ENCODE measurements at regions not wholly inside any gene's neighbourhood (a gene's known extent, or its start where the extent isn't known, plus 50 kb on each side); places are given as distances from the start of the nearest gene placed in this dataset.

- ChIA-PET RAD21 (ENCODE audit: unreplicated experiment) (no interaction called here), POLR2A (no interaction called here), SMC1A (ENCODE audit: uncharacterized antibody, unreplicated experiment) (interaction anchor here (0.7 to 1.7 kb wide), 3 partner anchors 46 to 267 kb away, joined by 3 to 4 read pairs (median 4); no protein-coding TSS in a partner anchor), CTCF (interaction anchor here (1.2 to 3.5 kb wide), 2 partner anchors 269 to 295 kb away, joined by 4 to 21 read pairs; no protein-coding TSS in a partner anchor)
- no peaks in the 10 kb centered on the region for H3K9me3 ChIP-seq (replicated peaks; ENCODE audit: control insufficient read depth, insufficient read depth, low read length)
- H3K79me2 ChIP-seq (ENCODE audit: control insufficient read depth, insufficient read depth, low read length) = no peaks in the 10 kb centered on the region
- H3K4me3 ChIP-seq = no peak overlapping the region
- in situ Hi-C loops (cut with MboI) = no loop called here
- H3K27ac ChIP-seq (ENCODE audit: control insufficient read depth, insufficient read depth) = no peak overlapping the region
- ATAC-seq = no peak
- H3K27me3 ChIP-seq (replicated peaks in 1 of 2; ENCODE audit: control insufficient read depth in 2 of 2, insufficient read depth in 2 of 2, low read length in 1 of 2) = no peaks in the 10 kb centered on the region
- no peak for DNase-seq (ENCODE audit: low read depth, low spot score)
- no peak overlapping the region for H2AFZ ChIP-seq (ENCODE audit: control insufficient read depth, low read depth, low read length)
- no peaks in the 10 kb centered on the region for H3K36me3 ChIP-seq (ENCODE audit: control insufficient read depth in 2 of 2, insufficient read depth in 2 of 2, low read length in 1 of 2)
- H3K9ac ChIP-seq (ENCODE audit: control insufficient read depth, insufficient read depth, low read length) = no peak overlapping the region
- intact Hi-C loops (cut with micrococcal nuclease; ENCODE audit: unreplicated experiment) = no loop called here
- no peak for TF ChIP-seq EZH2 (IDR thresholded peaks at IDR 0.05; ENCODE audit: borderline replicate concordance, control insufficient read depth, low read depth, low read length)
- no peak for TF ChIP-seq ATF2 (IDR thresholded peaks at IDR 0.05; ENCODE audit: low read length)
- no peak for TF ChIP-seq FOS (IDR thresholded peaks at IDR 0.05; ENCODE audit: borderline replicate concordance, extremely low read depth, insufficient read length)
- no peak for TF ChIP-seq NBN (IDR thresholded peaks at IDR 0.05)
- TF ChIP-seq MTA2 (IDR thresholded peaks at IDR 0.05; ENCODE audit: low read depth) = no peak
- no peak for TF ChIP-seq DPF2 (IDR thresholded peaks at IDR 0.05)
- TF ChIP-seq EGR1 (IDR thresholded peaks at IDR 0.05; ENCODE audit: borderline replicate concordance in 1 of 2, low read depth in 2 of 2, low read length in 2 of 2) = no peak
- no peak for TF ChIP-seq ZNF687 (IDR thresholded peaks at IDR 0.05)
- no peak for TF ChIP-seq ESRRA (IDR thresholded peaks at IDR 0.05; ENCODE audit: low read length)
- TF ChIP-seq KLF5 (IDR thresholded peaks at IDR 0.05; ENCODE audit: partially characterized antibody) = no peak
- TF ChIP-seq ZSCAN29 (IDR thresholded peaks at IDR 0.05) = no peak
- no peak for TF ChIP-seq SREBF1 (IDR thresholded peaks at IDR 0.05; ENCODE audit: low read length)
- TF ChIP-seq PRDM15 (CRISPR knock-in tag; IDR thresholded peaks at IDR 0.05) = no peak
- no peak for TF ChIP-seq BMI1 (IDR thresholded peaks at IDR 0.05; ENCODE audit: borderline replicate concordance)
- no peak for TF ChIP-seq SPI1 (IDR thresholded peaks at IDR 0.05; ENCODE audit: borderline replicate concordance, insufficient read depth, low read depth, low read length)
- TF ChIP-seq SP1 (IDR thresholded peaks at IDR 0.05; ENCODE audit: low read depth, low read length) = no peak
- no peak overlapping the region for H3K4me2 ChIP-seq (ENCODE audit: control insufficient read depth, insufficient read depth)
- H3K4me1 ChIP-seq (ENCODE audit: control insufficient read depth, insufficient read depth, low read length) = no peaks in the 10 kb centered on the region
- H4K20me1 ChIP-seq (ENCODE audit: control insufficient read depth, insufficient read depth) = no peaks in the 10 kb centered on the region
- no TSS peak for BruUV-seq (replicated peaks)
- 14% methylated on average over 2 of the region's 2 CpGs for WGBS (ENCODE audit: insufficient coverage, insufficient replicate concordance, low lambda C conversion rate, missing lambda C conversion rate)
- FAIRE-seq = no peak
These were observed 130.0 kb upstream of the EEPD1 start for GRCh38 chr7:36023033-36023560.
